Endothelial cell of umbilical vein (primary cell): ENCODE measurements at regions not wholly inside any gene's neighbourhood (a gene's known extent, or its start where the extent isn't known, plus 50 kb on each side); places are given as distances from the start of the nearest gene placed in this dataset.

Experiments used
- BruUV-seq: library from RNA; stranded (reverse); fragments of 400-500 nt; replicated peaks from 2 replicates; lab custom pipeline; 2021; lab: Mats Ljungman, UMichigan
- CTCF ChIA-PET: fragments of 300-600, 350-600 bp; sonication (Branson Sonifier 250); formaldehyde crosslinking; loops from one replicate; lab custom pipeline; 2021; ENCODE audit warnings: antibody characterized with exemption, inconsistent platforms; lab: Charles Lee
- POLR2A ChIA-PET: fragments of 300-600, 350-600 bp; sonication (Branson Sonifier 250); formaldehyde crosslinking; loops from one replicate; lab custom pipeline; 2021; ENCODE audit warnings: antibody characterized with exemption, inconsistent platforms; lab: Charles Lee
- DNase-seq: peaks from one replicate; pipeline ENCODE4 v3.0.0-alpha.2; 2011; ENCODE audit warnings: low read depth, low spot score
- FAIRE-seq: peaks from 2 replicates; lab custom pipeline; 2011; peaks lifted over from hg19 to GRCh38; lab: Jason Lieb, UNC
- H2AFZ ChIP-seq: 2 replicates; pipeline ENCODE4 v1.6.0; 2012; ENCODE audit warnings: low read depth, low read length, control low read depth, inconsistent platforms
- H3K27ac ChIP-seq: 2 replicates; pipeline ENCODE4 v1.5.1; 2011; ENCODE audit warnings: low read depth, mild to moderate bottlenecking, control low read depth, low read length, moderate library complexity; ENCODE audit not compliant: insufficient read depth
- H3K27me3 ChIP-seq, 2 experiments: 2 replicates each; pipeline versions ENCODE4 v1.6.0 to v1.6.1; 2011; ENCODE audit warnings: low read length in 2 of 2, mixed read lengths in 1 of 2; ENCODE audit not compliant: control insufficient read depth in 2 of 2, insufficient read depth in 2 of 2
- H3K36me3 ChIP-seq, 2 experiments: 2 replicates in 1 of 2; 3 replicates in 1 of 2; pipeline ENCODE4 v1.5.1; 2011; ENCODE audit warnings: low read length in 2 of 2, mild to moderate bottlenecking in 1 of 2, moderate library complexity in 1 of 2; ENCODE audit not compliant: control insufficient read depth in 2 of 2, insufficient read depth in 2 of 2; ENCODE audit errors: extremely low read depth in 1 of 2
- H3K4me1 ChIP-seq: 3 replicates; pipeline ENCODE4 v1.5.1; 2011; ENCODE audit warnings: mild to moderate bottlenecking, low read length; ENCODE audit not compliant: control insufficient read depth, insufficient read depth; ENCODE audit errors: extremely low read depth
- H3K4me2 ChIP-seq: 2 replicates; pipeline ENCODE4 v1.6.1; 2011; ENCODE audit warnings: low read length, control low read depth, mixed read lengths; ENCODE audit not compliant: insufficient read depth
- H3K4me3 ChIP-seq, 3 experiments: fragments of 200-600 bp in 1 of 3; sonication (generic), shearing (Covaris generic) in 1 of 3; replicated peaks in 1 of 3; 2 replicates each; pipeline ENCODE4 v1.5.1; 2011 to 2016; ENCODE audit warnings: control low read depth in 3 of 3, low read length in 3 of 3, mild to moderate bottlenecking in 2 of 3, inconsistent platforms in 1 of 3, low read depth in 1 of 3, moderate library complexity in 1 of 3; ENCODE audit not compliant: insufficient read depth in 1 of 3
- H3K79me2 ChIP-seq: 2 replicates; pipeline ENCODE4 v1.6.0; 2012; ENCODE audit warnings: low read length, inconsistent platforms; ENCODE audit not compliant: control insufficient read depth, insufficient read depth
- H3K9ac ChIP-seq: replicated peaks from 2 replicates; pipeline ENCODE3; 2011; ENCODE audit warnings: low read length, control low read depth; ENCODE audit not compliant: insufficient read depth; ENCODE audit errors: extremely low read depth
- H3K9me1 ChIP-seq: replicated peaks from 3 replicates; pipeline ENCODE4 v1.6.0; 2011; ENCODE audit warnings: mild to moderate bottlenecking, low read length; ENCODE audit not compliant: control insufficient read depth, insufficient read depth; ENCODE audit errors: extremely low read depth
- H3K9me3 ChIP-seq: replicated peaks from 2 replicates; pipeline ENCODE4 v1.5.1; 2012; ENCODE audit warnings: low read length, inconsistent platforms; ENCODE audit not compliant: control insufficient read depth, insufficient read depth
- H4K20me1 ChIP-seq: replicated peaks from 2 replicates; pipeline ENCODE3; 2011; ENCODE audit warnings: mild to moderate bottlenecking, low read length; ENCODE audit not compliant: control insufficient read depth, insufficient read depth; ENCODE audit errors: extremely low read depth
- CTCF ChIP-seq, 2 donors: IDR thresholded peaks; 1 replicate in 1 of 2; 2 replicates in 1 of 2; pipeline ENCODE4 v1.5.1; 2011; ENCODE audit warnings: low read length in 2 of 2, mild to moderate bottlenecking in 2 of 2, moderate library complexity in 2 of 2, control low read depth in 1 of 2, inconsistent platforms in 1 of 2, low read depth in 1 of 2; ENCODE audit not compliant: insufficient read depth in 1 of 2; ENCODE audit errors: extremely low read depth in 1 of 2
- EZH2 ChIP-seq: IDR thresholded peaks from 2 replicates; pipeline ENCODE4 v1.6.1; 2012; ENCODE audit warnings: borderline replicate concordance, low read depth, mild to moderate bottlenecking, moderate library complexity, low read length, inconsistent platforms; ENCODE audit not compliant: severe bottlenecking
- FOS ChIP-seq: IDR thresholded peaks from 2 replicates; pipeline ENCODE4 v1.6.1; 2011; ENCODE audit warnings: mild to moderate bottlenecking, low read length, moderate library complexity, borderline replicate concordance; ENCODE audit not compliant: insufficient read depth
- GATA2 ChIP-seq: IDR thresholded peaks from 2 replicates; pipeline ENCODE4 v1.7.0; 2011; ENCODE audit warnings: low read depth, mild to moderate bottlenecking, moderate library complexity, mixed read lengths, low read length; ENCODE audit not compliant: insufficient read length, insufficient read depth
- JUN ChIP-seq: IDR thresholded peaks from 2 replicates; pipeline ENCODE4 v1.6.1; 2011; ENCODE audit warnings: borderline replicate concordance, low read depth; ENCODE audit not compliant: insufficient read length, insufficient read depth
- MAX ChIP-seq: IDR thresholded peaks from 2 replicates; pipeline ENCODE4 v1.6.1; 2011; ENCODE audit not compliant: insufficient read depth, insufficient read length
- MYC ChIP-seq: IDR thresholded peaks from one replicate; pipeline ENCODE4 v1.6.1; 2011; ENCODE audit warnings: mild to moderate bottlenecking, low read depth, low read length
- POLR2A ChIP-seq: IDR thresholded peaks from 2 replicates; pipeline ENCODE4 v1.6.1; 2012; ENCODE audit warnings: low read depth, mild to moderate bottlenecking, control low read depth, low read length
- POLR2AphosphoS5 ChIP-seq: IDR thresholded peaks from 2 replicates; pipeline ENCODE4 v1.6.1; 2012; ENCODE audit warnings: low read depth, mild to moderate bottlenecking, control low read depth, low read length, moderate library complexity; ENCODE audit not compliant: insufficient read depth
- dilution Hi-C: fragments of 300-500 bp; cut with MboI; formaldehyde crosslinking; loops from one replicate; pipeline ENCODE4 v1.15.0; 2019; ENCODE audit warnings: low sequenced_read_pairs; ENCODE audit not compliant: extremely low pct_ligation_motif_present
- intact Hi-C: fragments of 100-400 bp; cut with micrococcal nuclease; formaldehyde crosslinking; loops from one replicate; pipeline ENCODE4 v1.10.0; 2022

GRCh38 chr11:38411149-38411548 is 1813.1 kb upstream of the RAG2 start:
- peaks cover 2% of the 10 kb centered on the region for H3K9me3 ChIP-seq
- no peak overlapping the region for H3K4me3 ChIP-seq
- no TSS peak for BruUV-seq
- no peaks in the 10 kb centered on the region for H3K9me1 ChIP-seq
- no peak overlapping the region for H3K4me2 ChIP-seq
- DNase-seq (no peak), FAIRE-seq (no peak)
- H3K27me3 ChIP-seq, result no peaks in the 10 kb centered on the region
- no peaks in the 10 kb centered on the region for H4K20me1 ChIP-seq
- ChIA-PET POLR2A (no interaction called here), CTCF (no interaction called here)
- H3K79me2 ChIP-seq, result no peaks in the 10 kb centered on the region
- H3K27ac ChIP-seq, result no peak overlapping the region
- H3K4me1 ChIP-seq, result no peaks in the 10 kb centered on the region
- H2AFZ ChIP-seq, result no peak overlapping the region
- TF ChIP-seq MAX (no peak), MYC (no peak), CTCF (IDR thresholded peaks at IDR 0.05; ENCODE audit: extremely low read depth in 1 of 2, insufficient read depth in 1 of 2, low read depth in 1 of 2, low read length in 2 of 2) (no peak), EZH2 (no peak), FOS (no peak), POLR2A (no peak), GATA2 (no peak), POLR2AphosphoS5 (no peak), JUN (no peak)
- H3K9ac ChIP-seq, result no peak overlapping the region
- dilution Hi-C loops, result no loop called here
- no peaks in the 10 kb centered on the region for H3K36me3 ChIP-seq
- intact Hi-C loops, result no loop called here
